GM19035 (cell line): ENCODE measurements at regions not wholly inside any gene's neighbourhood (a gene's known extent, or its start where the extent isn't known, plus 50 kb on each side); places are given as distances from the start of the nearest gene placed in this dataset.

Experiments used
- ATAC-seq: cut with Tn5 transposase; IDR thresholded peaks from one replicate; pipeline ENCODE4 v1.9.1; 2021; ENCODE audit not compliant: unreplicated experiment

- ATAC-seq = no peak
Measured at GRCh38 chrY:13149148-13149547, 244.5 kb downstream of the DDX3Y start.

- ATAC-seq = no peak
Measured at GRCh38 chrY:13167698-13168097, 263.0 kb downstream of the DDX3Y start.

- ATAC-seq = no peak
Measured at GRCh38 chrY:13168257-13168656, 263.6 kb downstream of the DDX3Y start.
